ENCODE measurements at regions not wholly inside any gene's neighbourhood (a gene's known extent, or its start where the extent isn't known, plus 50 kb on each side); places are given as distances from the start of the nearest gene placed in this dataset.

DNA sequence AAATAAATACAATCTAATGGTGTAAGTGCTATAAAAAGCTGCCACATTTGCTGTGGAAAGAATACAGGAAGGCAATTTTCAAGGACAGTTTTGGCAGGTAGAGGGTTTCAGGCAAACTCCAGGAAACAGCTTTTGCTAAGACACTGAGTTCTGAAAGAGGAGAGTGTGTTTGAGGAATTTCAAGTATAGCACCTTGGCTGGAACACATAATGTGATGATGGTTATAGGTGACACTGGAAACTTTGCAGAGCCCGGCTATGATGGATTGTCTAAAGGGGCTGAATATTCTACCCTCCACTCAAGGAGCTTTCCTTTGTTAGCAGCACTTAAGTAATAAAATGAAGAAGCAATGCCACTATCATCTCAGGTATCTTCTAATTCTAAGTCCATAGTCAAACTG is 209.4 kb upstream of the TGFBR2 start:
- intact Hi-C loops (cut with DNase I) = no loop called here
- Histone ChIP-seq H3K36me3 (no peaks in the 10 kb centered on the region), H3K27ac (no peak overlapping the region), H3K4me3 (no peak overlapping the region), H3K9me3 (peaks cover 0 to 4% (median 0%) of the 10 kb centered on the region in 11 donors), H3K27me3 (no peaks in the 10 kb centered on the region), H3K4me1 (peaks cover 0 to 35% (median 18%) of the 10 kb centered on the region in 9 donors)
- DNase-seq = no peak
- WGBS, 2 donors = 43 to 67% methylated on average over 1 of the region's 1 CpG
- ATAC-seq = peak in 2 of 8 donors; percentile 72 to 73
- TF ChIP-seq, protein P1, sequence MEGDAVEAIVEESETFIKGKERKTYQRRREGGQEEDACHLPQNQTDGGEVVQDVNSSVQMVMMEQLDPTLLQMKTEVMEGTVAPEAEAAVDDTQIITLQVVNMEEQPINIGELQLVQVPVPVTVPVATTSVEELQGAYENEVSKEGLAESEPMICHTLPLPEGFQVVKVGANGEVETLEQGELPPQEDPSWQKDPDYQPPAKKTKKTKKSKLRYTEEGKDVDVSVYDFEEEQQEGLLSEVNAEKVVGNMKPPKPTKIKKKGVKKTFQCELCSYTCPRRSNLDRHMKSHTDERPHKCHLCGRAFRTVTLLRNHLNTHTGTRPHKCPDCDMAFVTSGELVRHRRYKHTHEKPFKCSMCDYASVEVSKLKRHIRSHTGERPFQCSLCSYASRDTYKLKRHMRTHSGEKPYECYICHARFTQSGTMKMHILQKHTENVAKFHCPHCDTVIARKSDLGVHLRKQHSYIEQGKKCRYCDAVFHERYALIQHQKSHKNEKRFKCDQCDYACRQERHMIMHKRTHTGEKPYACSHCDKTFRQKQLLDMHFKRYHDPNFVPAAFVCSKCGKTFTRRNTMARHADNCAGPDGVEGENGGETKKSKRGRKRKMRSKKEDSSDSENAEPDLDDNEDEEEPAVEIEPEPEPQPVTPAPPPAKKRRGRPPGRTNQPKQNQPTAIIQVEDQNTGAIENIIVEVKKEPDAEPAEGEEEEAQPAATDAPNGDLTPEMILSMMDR (IDR thresholded peaks at IDR 0.05) = no peak

DNA sequence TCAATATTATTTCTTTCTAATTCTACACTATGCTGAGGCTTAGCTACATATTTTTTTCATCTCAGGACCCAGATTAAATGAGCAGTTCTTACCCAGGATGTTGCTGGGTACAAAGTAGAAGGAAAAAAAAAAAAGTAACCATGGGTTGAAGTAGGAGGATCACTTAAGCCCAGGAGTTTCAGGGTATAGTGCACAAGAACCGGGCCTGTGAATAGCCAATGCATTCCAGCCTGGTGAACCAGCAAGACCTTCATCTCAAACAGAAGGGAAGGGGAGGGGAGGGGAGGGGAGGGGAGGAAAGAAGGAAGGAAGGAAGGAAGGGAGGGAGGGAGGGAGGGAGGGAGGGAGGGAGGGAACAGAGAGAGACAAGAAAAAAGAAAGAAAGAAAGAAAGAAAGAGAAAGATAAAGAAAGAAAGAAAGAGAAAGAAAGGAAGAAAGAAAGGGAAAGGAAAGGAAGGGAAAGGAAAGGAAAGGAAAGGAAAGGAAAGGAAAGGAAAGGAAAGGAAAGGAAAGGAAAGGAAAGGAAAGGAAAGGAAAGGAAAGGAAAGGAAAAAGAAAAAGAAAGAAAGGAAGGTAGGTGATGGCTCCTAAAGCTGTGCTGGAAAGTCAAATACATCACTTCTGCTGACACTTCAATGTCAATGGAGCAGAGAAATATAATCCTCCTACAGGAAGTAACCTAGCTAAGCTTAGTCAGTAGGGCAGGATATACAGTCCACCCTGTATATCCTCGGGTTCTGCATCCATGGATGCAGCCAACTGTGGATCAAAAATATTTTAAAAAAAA is 206.8 kb upstream of the TGFBR2 start:
- intact Hi-C loops (cut with DNase I) = no loop called here
- Histone ChIP-seq H3K36me3 (no peaks in the 10 kb centered on the region), H3K4me3 (no peak overlapping the region), H3K27me3 (no peaks in the 10 kb centered on the region), H3K27ac (no peak overlapping the region), H3K4me1 (peaks cover 0 to 45% (median 29%) of the 10 kb centered on the region in 9 donors), H3K9me3 (peaks cover 0 to 4% (median 0%) of the 10 kb centered on the region in 11 donors)
- DNase-seq (no peak), ATAC-seq (no peak)
- WGBS, 2 donors = 91 to 93% methylated on average over 2 of the region's 2 CpGs
- TF ChIP-seq, protein P1 (IDR thresholded peaks at IDR 0.05) = no peak

DNA sequence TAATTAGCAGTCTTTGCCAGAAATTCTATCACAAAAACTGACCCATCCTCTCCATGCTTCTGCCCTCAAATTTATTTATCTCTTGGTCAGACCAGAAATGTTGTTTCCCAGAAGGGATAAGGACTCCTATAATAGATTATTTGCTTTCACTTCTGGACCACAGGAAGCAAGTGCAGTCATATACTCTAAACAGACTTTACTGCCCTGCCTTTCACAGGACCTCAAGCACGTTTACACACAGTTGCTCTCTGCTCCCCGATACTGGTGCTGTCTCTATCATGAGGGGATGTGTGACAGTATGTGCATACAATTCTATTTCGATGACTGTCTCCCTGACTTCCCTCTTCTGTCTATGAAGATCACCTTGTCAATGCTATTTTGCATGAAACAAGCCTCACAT is 205.5 kb upstream of the TGFBR2 start:
- no peak for DNase-seq
- 28 to 39% methylated on average over 3 of the region's 3 CpGs for WGBS, 2 donors
- H3K27ac ChIP-seq = peak overlapping the region in 9 of 10 donors; percentile 0 to 49 (median 17)
- H3K27me3 ChIP-seq = no peaks in the 10 kb centered on the region
- TF ChIP-seq, protein P1 (IDR thresholded peaks at IDR 0.05) = no peak
- H3K4me3 ChIP-seq = no peak overlapping the region
- no peaks in the 10 kb centered on the region for H3K36me3 ChIP-seq
- peaks cover 0 to 4% (median 0%) of the 10 kb centered on the region in 11 donors for H3K9me3 ChIP-seq
- intact Hi-C loops (cut with DNase I) = no loop called here
- ATAC-seq = peak in 6 of 8 donors; percentile 22 to 73 (median 45)
- H3K4me1 ChIP-seq = peaks cover 0 to 45% (median 29%) of the 10 kb centered on the region in 9 donors

DNA sequence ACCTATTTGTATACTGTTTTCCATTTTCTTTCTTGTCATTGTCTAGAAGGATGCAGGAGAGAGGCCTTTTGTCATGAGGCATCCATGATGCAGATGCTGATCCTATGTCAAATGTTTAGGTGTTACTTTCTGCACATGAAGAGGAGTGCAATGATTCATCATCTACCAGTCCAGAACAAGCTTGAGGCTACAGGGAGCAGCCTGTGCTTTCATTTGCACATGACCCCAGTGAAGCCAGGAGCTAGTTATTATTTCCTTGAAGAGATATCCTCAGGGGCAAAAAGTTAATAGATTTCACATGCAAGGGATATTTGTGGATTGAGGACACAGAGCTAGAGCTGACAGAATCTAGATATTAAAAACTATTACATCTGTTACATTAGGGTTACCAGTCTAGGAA is 204.4 kb upstream of the TGFBR2 start:
- H3K4me3 ChIP-seq = no peak overlapping the region
- H3K4me1 ChIP-seq = peaks cover 0 to 42% (median 29%) of the 10 kb centered on the region in 9 donors

More for the DNA sequence above, 204.4 kb upstream of the TGFBR2 start:
- Histone ChIP-seq H3K27ac (peak overlapping the region in 6 of 10 donors; percentile 0 to 49 (median 16)), H3K9me3 (peaks cover 0 to 4% (median 0%) of the 10 kb centered on the region in 11 donors), H3K36me3 (no peaks in the 10 kb centered on the region), H3K27me3 (no peaks in the 10 kb centered on the region)
- TF ChIP-seq, protein P1 (IDR thresholded peaks at IDR 0.05) = no peak
- ATAC-seq (peak in 7 of 8 donors; percentile 56 to 84 (median 76)), DNase-seq (peak in 1 of 2 donors; percentile 14)
- intact Hi-C loops (cut with DNase I) = no loop called here

Measured in heart right ventricle (tissue), 16 donors.